Motor neuron (in vitro differentiated cells): ENCODE measurements at regions not wholly inside any gene's neighbourhood (a gene's known extent, or its start where the extent isn't known, plus 50 kb on each side); places are given as distances from the start of the nearest gene placed in this dataset.

Experiments used
- ATAC-seq, 8 experiments: fragments of 200-7000 bp; cut with Tn5 transposase; replicated peaks in 6 of 8; 2 replicates each; pipeline ENCODE4 v1.8.0; 2021; ENCODE audit warnings: mild to moderate bottlenecking in 8 of 8, moderate library complexity in 8 of 8
- H3K27ac ChIP-seq, 2 donors: fragments of 250-450 bp; sonication (Bioruptor Pico); 2 replicates each; pipeline ENCODE4 v1.9.0; 2021; ENCODE audit warnings: antibody characterized with exemption in 2 of 2, mild to moderate bottlenecking in 2 of 2, moderate library complexity in 1 of 2
- H3K4me1 ChIP-seq, 2 donors: fragments of 250-450 bp; sonication (Bioruptor Pico); replicated peaks in 1 of 2; 2 replicates each; pipeline ENCODE4 v1.6.1; 2021; ENCODE audit warnings: antibody characterized with exemption in 2 of 2, mild to moderate bottlenecking in 2 of 2, moderate library complexity in 1 of 2
- H3K4me3 ChIP-seq, 5 donors: fragments of 250-450 bp; sonication (Bioruptor Pico); 2 replicates each; pipeline ENCODE4 v1.9.0; 2021; ENCODE audit warnings: antibody characterized with exemption in 5 of 5, mild to moderate bottlenecking in 5 of 5, moderate library complexity in 4 of 5
- WGBS, 10 experiments: fragments of 450-650 bp; shearing (Covaris generic); methylation state at CpG; one replicate each; pipeline ENCODE4 v1.0.0; 2022; 5-methylcytosine and 5-hydroxymethylcytosine counted together
- in situ Hi-C, 9 experiments: fragments of 400-800 bp; cut with MboI; loops; one replicate each; pipeline ENCODE4 v1.15.0; 2021; ENCODE audit warnings: low sequenced_read_pairs in 9 of 9, low pct_unique_long_range_greater_than_20kb in 2 of 9; ENCODE audit not compliant: unreplicated experiment in 9 of 9

DNA sequence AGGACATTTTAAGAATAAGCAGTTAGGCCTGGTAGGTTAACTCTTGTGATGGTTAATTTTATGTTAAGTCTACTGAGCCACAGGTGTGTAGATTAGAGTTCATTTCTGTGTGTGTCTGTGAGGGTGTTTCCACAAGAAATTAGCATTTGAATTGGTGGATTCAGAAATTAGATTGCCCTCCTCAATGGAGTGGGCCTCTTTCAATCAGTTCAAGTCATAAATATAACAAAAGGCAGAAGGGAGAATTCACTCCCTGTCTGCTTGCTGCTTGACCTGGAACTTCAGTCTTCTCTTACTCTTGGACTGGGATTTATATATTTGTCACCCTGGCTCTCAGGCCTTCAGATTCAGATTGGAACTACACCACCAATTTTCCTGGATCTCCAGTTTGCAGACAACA is 55.3 kb upstream of the POM121L12 start:
- H3K27ac ChIP-seq = no peak overlapping the region
- ATAC-seq = peak in 4 of 8 experiments; percentile 50 to 63 (median 57)
- peaks cover 7 to 8% of the 10 kb centered on the region in 2 donors for H3K4me1 ChIP-seq
- in situ Hi-C loops = no loop called here
- no peak overlapping the region for H3K4me3 ChIP-seq

DNA sequence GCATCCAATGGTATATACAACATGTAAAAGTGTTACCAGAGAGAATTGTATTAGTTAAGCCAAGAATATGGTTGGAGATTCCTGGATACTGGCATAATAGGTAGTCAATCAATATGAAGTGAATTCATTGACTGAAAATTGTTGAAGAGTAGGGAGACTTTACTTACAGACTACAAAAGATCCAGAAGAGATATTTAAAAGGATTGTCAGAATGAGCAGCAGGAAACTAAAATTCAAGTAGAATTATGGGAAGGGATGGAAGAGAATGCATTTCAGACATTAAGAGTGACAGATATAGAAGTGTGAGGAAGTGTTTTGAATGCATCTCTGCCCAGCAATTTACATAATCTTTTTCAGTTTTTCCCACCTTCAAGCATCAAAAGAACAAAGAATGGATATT is 62.3 kb upstream of the POM121L12 start:
- no peak overlapping the region for H3K27ac ChIP-seq
- in situ Hi-C loops = no loop called here
- no peak for ATAC-seq
- H3K4me3 ChIP-seq = no peak overlapping the region
- no peaks in the 10 kb centered on the region for H3K4me1 ChIP-seq

DNA sequence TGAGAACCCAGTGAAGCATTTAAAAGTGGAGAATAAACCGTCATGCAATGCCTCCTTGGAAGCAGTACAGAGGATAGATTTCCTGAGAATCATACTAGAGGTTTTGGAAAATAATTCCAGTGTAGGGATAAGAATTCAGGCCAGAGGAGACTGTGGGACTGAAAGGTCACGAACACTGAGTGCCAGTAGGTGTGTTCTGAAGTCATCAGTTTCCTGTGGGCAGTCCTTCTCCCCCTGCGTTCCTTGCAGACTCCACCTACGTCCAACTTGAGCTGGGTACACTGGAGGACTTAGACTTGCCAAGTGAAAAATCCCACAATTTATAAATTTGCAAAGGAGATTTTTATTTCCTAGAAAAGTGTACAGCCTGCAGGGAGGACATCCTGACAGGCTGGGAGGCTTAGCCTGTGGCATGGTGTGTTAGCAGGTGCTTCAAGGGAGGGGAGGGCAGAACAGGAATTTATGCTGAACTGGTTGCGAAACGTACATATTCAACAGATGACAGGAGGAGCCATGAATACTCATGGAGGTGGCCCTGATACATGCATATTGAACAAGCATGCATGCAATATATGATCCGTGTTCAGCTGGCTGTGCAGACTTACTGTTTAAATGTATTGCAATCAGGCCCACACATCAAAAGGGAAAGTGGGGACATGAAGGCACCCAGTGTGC is 72.9 kb upstream of the POM121L12 start:
- peaks cover 0 to 4% of the 10 kb centered on the region in 2 donors for H3K4me1 ChIP-seq
- H3K4me3 ChIP-seq = no peak overlapping the region
- H3K27ac ChIP-seq = no peak overlapping the region
- in situ Hi-C loops = no loop called here
- WGBS, 10 experiments = 0 to 100% (median 56%) methylated on average over 1 to 7 of the region's 7 CpGs; no CpG with 5 or more reads in 1 of the 10 experiments
- ATAC-seq = peak in 3 of 8 experiments; percentile 88 to 99 (median 98)

DNA sequence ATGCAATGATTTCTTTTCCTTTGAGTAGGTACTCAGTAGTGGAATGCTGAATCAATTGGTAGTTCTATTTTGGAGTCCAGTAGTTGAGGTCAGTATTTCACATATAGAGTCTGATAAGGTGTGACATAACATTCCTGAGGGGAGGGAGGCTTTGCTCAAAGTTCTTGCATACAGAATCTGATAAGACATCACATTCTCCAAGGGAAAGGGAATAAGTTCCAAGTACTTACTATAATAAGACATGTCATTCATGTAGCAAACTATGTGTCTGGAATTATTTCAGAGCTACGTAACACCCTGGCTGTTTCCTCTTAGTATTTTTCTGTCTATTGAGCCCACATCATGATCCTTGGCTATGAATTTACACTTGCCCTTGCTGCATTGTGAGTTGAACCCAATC is 74.3 kb upstream of the POM121L12 start:
- H3K4me3 ChIP-seq = no peak overlapping the region
- WGBS, 10 experiments = 0 to 100% (median 74%) methylated on average over 1 of the region's 1 CpG; no CpG with 5 or more reads in 4 of the 10 experiments
- H3K4me1 ChIP-seq = peaks cover 0 to 4% of the 10 kb centered on the region in 2 donors
- in situ Hi-C loops = no loop called here
- no peak overlapping the region for H3K27ac ChIP-seq
- no peak for ATAC-seq

DNA sequence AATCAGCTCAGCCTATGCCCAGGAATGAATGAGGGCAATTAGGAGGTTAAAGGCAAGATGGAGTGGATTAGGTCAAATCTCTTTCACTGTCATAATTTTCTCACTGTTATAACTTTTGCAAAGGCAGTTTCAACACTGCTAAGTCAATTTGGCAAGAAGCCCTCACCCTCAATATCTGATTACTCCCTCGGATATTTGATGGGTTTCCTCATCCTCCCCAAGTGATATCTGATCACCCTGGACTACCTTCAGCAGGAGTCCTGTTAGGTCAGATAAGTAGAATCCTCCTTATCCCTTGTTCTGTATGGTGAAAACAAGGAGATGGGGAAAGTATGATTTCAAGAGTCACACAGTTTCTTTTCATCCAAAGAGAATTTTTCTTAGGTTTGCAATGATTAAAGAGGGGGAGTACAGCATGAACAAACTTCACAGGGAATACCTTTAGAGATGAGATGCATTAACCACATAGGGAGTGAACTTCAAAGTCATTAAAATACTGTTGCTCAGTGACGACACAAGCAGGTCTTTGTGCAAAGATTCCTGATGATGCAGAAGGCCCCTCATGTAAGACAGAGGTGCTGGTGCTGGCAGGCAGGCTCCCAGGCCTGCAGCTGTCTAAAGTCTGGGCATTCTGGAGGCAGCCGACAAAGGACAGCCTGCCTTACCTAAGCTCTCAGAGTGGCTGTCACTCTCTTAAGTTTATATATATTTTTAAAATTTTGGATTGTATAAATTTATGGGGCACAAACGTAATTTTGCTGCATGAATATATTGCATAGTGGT is 75.4 kb upstream of the POM121L12 start:
- H3K4me1 ChIP-seq = peaks cover 0 to 4% of the 10 kb centered on the region in 2 donors

DNA sequence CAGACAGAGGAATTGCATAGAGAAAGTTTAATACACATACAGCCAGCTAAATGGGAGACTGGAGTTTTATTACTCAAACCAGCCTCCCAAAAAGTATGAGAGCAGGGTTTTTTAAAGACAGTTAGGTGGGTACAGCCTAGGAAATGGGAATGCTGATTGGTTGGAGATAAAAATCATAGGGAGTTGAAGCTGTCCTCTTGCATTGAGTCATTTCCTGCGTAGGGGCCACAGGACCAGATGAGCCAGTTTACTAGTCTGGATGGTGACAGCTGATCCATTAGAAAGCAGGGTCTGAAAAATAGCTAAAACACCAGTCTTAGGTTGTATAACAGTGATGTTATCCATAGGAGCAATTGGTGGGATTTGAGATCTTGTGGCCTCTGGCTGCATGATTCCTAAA is 76.1 kb upstream of the POM121L12 start:
- Histone ChIP-seq H3K4me1 (peaks cover 0 to 4% of the 10 kb centered on the region in 2 donors), H3K4me3 (no peak overlapping the region), H3K27ac (no peak overlapping the region)
- in situ Hi-C loops = no loop called here
- 20 to 100% (median 85%) methylated on average over 1 of the region's 1 CpG; no CpG with 5 or more reads in 4 of the 10 experiments for WGBS, 10 experiments
- no peak for ATAC-seq

More for the DNA sequence above, 75.4 kb upstream of the POM121L12 start:
- Histone ChIP-seq H3K27ac (no peak overlapping the region), H3K4me3 (no peak overlapping the region)
- peak in 1 of 8 experiments; percentile 20 for ATAC-seq
- in situ Hi-C loops = no loop called here
- WGBS, 10 experiments = 0 to 85% (median 56%) methylated on average over 1 to 4 of the region's 4 CpGs; no CpG with 5 or more reads in 2 of the 10 experiments

DNA sequence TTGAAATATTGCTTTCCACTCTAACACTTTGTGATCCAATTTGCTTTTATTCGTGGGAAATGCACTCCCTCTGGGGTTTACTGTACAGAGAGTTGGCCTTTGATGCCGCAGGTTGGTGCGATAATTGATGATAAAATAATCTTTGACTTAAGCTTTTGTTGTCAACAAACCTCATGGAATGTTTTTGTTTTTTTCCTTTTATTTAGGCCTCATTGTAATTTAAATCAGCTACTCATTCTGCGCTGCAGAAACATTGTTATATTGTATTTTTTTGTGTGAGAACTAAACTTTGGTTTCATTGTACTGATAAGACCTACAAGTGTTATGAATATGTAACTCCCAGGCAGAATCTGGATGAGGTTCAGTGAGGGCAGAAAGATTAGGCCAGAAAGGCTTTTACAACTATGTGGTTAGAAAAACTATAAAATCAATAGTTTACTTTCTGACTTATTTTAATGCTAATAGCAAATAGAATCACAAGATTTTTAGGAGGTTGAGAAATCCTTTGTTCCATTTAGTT is 76.8 kb upstream of the POM121L12 start:
- no peak overlapping the region for H3K27ac ChIP-seq

DNA sequence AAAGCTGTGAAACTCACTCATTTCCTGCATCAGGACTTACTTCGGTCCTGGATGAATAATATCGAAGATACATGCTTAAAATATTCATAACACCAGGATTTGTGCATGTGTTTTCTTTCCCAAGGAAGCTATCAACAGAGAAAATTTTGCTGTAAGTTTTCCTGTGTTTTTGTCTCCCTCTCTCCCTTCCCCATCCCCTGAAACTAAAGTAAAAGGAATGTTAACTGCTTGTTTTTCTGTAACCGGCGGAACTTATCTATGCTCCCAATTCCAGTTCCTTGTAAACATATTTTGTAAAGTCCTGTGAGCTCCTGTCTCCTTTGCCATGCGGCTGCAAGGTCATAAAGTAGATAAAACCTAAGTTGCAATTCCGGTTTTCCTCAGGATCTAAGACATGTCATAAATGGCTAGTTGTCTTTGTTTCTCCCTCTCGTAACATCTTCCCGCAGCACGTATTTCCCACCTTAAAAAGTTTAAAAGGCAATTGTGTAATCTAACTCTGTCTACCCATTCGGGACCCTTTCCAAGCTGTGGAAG is 79.0 kb upstream of the POM121L12 start:
- WGBS, 10 experiments = 8 to 78% (median 67%) methylated on average over 3 to 9 of the region's 10 CpGs
- ATAC-seq = no peak
- H3K4me3 ChIP-seq = no peak overlapping the region
- in situ Hi-C loops = no loop called here
- no peak overlapping the region for H3K27ac ChIP-seq
- H3K4me1 ChIP-seq = peaks cover 0 to 4% of the 10 kb centered on the region in 2 donors

More for the DNA sequence above, 76.8 kb upstream of the POM121L12 start:
- Histone ChIP-seq H3K4me1 (peaks cover 0 to 4% of the 10 kb centered on the region in 2 donors), H3K4me3 (no peak overlapping the region)
- ATAC-seq = peak in 2 of 8 experiments; percentile 24 to 36
- WGBS, 10 experiments = 5 to 80% (median 66%) methylated on average over 1 to 4 of the region's 4 CpGs; no CpG with 5 or more reads in 1 of the 10 experiments
- in situ Hi-C loops = no loop called here

DNA sequence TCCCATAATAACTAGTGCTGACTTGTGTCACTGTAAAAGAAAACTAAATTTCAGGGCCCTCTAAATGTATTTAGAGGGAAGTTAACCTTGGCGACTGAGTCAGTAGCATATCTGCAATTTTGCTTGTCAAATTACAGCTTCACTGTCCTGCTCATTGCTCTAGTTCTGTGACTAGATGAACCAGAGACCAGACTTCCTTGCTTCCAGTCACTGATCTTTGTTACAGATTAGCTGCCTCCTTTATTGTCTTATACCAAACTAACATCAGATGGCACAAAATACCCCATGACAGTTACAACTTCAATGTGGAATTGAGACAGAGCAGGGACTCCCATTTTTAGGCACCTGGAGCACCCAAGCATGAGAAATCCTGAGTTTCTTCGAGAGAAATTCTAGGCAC is 79.9 kb upstream of the POM121L12 start:
- in situ Hi-C loops = no loop called here
- H3K27ac ChIP-seq = no peak overlapping the region
- WGBS, 10 experiments = 0 to 100% (median 86%) methylated on average over 1 to 2 of the region's 2 CpGs; no CpG with 5 or more reads in 1 of the 10 experiments
- no peak overlapping the region for H3K4me3 ChIP-seq
- peaks cover 0 to 4% of the 10 kb centered on the region in 2 donors for H3K4me1 ChIP-seq
- no peak for ATAC-seq

DNA sequence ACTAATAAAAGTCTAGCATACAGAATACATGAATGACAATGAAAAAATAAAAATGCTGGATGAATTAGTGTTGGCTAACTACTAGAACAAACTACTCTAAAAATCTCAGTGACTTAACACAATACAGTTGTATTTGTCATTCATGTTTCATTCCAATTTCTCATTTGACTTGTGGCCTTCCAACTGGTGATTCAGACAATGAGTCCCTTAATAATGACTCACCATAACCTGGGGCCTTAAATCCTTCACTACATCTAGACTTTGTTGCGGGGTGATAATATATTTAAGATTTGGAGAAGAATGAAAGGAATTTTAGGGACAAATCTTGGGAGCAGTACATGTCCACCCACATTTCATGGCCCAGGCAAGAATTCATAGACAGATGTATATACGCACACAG is 90.5 kb upstream of the POM121L12 start:
- in situ Hi-C loops = no loop called here
- Histone ChIP-seq H3K4me1 (no peaks in the 10 kb centered on the region), H3K27ac (no peak overlapping the region), H3K4me3 (no peak overlapping the region)
- 8 to 100% (median 86%) methylated on average over 1 to 2 of the region's 2 CpGs for WGBS, 10 experiments
- peak in 1 of 8 experiments; percentile 25 for ATAC-seq

DNA sequence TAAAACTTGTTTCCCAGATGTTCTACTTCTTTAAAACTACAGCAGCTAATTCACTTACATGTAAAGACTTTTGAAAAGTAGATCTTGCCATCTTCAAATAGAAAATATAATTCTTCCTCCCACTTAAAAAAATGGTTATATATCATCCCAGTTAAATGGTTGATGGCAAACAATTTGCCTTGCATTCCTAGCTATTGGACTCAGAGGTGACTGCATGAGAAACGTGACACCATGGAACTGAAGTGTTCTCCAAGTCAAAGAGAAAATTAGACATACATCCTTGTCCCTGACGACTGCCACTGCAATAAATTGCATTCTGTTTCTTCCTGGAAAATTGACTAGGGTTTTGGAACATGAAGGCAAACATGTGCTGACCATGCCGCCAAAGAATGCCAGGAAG is 95.0 kb upstream of the POM121L12 start:
- WGBS, 10 experiments = 0 to 90% (median 69%) methylated on average over 2 to 3 of the region's 3 CpGs; no CpG with 5 or more reads in 3 of the 10 experiments
- Histone ChIP-seq H3K4me1 (no peaks in the 10 kb centered on the region), H3K4me3 (no peak overlapping the region), H3K27ac (no peak overlapping the region)
- no peak for ATAC-seq
- in situ Hi-C loops = no loop called here

DNA sequence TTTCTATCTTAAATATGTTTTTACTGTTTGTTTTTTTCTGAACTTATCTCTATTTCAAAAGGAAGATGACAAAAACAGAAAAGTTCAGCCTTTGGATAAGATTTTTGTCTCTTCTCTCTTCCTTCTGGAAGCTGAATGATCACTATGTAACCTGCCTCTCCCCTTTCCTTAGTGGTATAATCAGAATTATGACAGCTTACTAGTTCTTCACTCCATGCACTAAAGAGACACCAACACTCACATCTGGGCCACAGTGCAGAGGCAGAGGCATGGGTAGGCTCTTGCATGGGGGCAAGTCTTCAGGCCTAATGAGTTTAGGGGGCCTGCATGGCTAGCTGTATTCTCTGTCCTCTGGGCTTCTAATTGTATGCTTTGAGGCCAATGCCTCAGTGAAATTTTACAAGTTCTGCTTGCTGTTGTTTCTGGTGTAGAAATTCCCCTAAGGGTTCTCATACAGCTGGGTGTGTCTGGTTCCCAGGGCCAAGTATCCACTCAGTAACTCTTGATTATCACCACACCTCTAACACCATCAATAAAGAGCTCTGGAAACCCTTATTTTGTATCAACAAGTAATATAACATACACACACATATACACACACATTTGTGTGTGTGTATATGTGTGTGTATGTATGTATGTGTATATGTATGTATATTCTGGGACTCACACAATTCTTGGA is 96.8 kb upstream of the POM121L12 start:
- no peaks in the 10 kb centered on the region for H3K4me1 ChIP-seq
- ATAC-seq = no peak
- H3K4me3 ChIP-seq = no peak overlapping the region
- in situ Hi-C loops = no loop called here
- no peak overlapping the region for H3K27ac ChIP-seq

DNA sequence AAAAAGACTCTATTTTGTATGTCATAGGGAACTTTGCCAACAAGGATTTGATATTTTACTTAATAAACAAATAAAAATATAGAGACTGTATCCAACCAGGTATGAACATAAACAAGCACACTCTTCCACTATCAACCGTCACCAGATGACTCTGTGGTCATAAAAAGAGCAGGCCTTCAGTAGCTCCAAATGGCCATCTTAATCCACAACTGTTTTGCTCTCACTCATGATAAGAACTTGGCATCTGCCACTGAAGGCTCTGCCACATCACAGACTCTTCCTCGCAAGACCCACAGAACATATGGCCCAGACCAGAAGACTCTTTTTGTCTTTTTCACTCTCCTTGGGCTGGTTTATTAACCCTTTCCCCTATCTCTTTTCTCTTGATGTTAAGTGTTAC is 98.7 kb upstream of the POM121L12 start:
- Histone ChIP-seq H3K27ac (no peak overlapping the region), H3K4me3 (no peak overlapping the region), H3K4me1 (no peaks in the 10 kb centered on the region)
- no peak for ATAC-seq
- in situ Hi-C loops = no loop called here
- 0 to 50% (median 7%) methylated on average over 1 to 2 of the region's 2 CpGs; no CpG with 5 or more reads in 2 of the 10 experiments for WGBS, 10 experiments
